ENCODE measurements at regions not wholly inside any gene's neighbourhood (a gene's known extent, or its start where the extent isn't known, plus 50 kb on each side); places are given as distances from the start of the nearest gene placed in this dataset.
"Not testable (repeated sequence)": the region's sequence is repeated elsewhere in the genome, so short reads cannot be mapped to it uniquely, and the experiment has no call there.

GRCh38 chr20:2203436-2203835, 92.4 kb upstream of the TGM3 start:
- DNase-seq = no peak

GRCh38 chr20:2204021-2204420, 91.8 kb upstream of the TGM3 start:
- DNase-seq = no peak

- peak; percentile 62 for DNase-seq
These were observed 88.6 kb upstream of the TGM3 start for GRCh38 chr20:2206957-2207769.

- DNase-seq = no peak
These were observed 88.1 kb upstream of the TGM3 start for GRCh38 chr20:2207770-2208097.

- no peak for DNase-seq
These were observed 86.9 kb upstream of the TGM3 start for GRCh38 chr20:2208897-2209296.

- no peak for DNase-seq
These were observed 84.9 kb upstream of the TGM3 start for GRCh38 chr20:2210646-2211552.

GRCh38 chr20:2212456-2213015, 83.3 kb upstream of the TGM3 start:
- DNase-seq = no peak

- DNase-seq = no peak
These were observed 82.4 kb upstream of the TGM3 start for GRCh38 chr20:2213401-2213800.

- DNase-seq = peak; percentile 16
These were observed 77.8 kb upstream of the TGM3 start for GRCh38 chr20:2217857-2218539.

- no peak for DNase-seq
These were observed 76.3 kb upstream of the TGM3 start for GRCh38 chr20:2219481-2220006.

GRCh38 chr20:2220298-2220697, 75.5 kb upstream of the TGM3 start:
- DNase-seq = no peak

GRCh38 chr20:2221921-2222320, 73.9 kb upstream of the TGM3 start:
- DNase-seq = no peak

- DNase-seq = no peak
These were observed 72.0 kb upstream of the TGM3 start for GRCh38 chr20:2223558-2224367.

GRCh38 chr20:2224368-2224639, 71.5 kb upstream of the TGM3 start:
- DNase-seq = no peak

GRCh38 chr20:2227285-2227684, 68.5 kb upstream of the TGM3 start:
- DNase-seq = not testable (repeated sequence)

GRCh38 chr20:2227861-2228260, 67.9 kb upstream of the TGM3 start:
- no peak for DNase-seq

GRCh38 chr20:2228926-2229325, 66.9 kb upstream of the TGM3 start:
- DNase-seq = no peak

- DNase-seq = no peak
These were observed 64.9 kb upstream of the TGM3 start for GRCh38 chr20:2230726-2231488.

- DNase-seq = no peak
These were observed 64.1 kb upstream of the TGM3 start for GRCh38 chr20:2231701-2232100.

GRCh38 chr20:2234598-2235191, 61.1 kb upstream of the TGM3 start:
- no peak for DNase-seq

- DNase-seq = no peak
These were observed 59.5 kb upstream of the TGM3 start for GRCh38 chr20:2236256-2236655.

Data from activated CD4-positive, alpha-beta T cell treated with anti-CD3 and anti-CD28 coated beads, Interleukin-2, amount 50 U/mL, for 16 hours (primary cell).